H1 (cell line): ENCODE measurements at regions not wholly inside any gene's neighbourhood (a gene's known extent, or its start where the extent isn't known, plus 50 kb on each side); places are given as distances from the start of the nearest gene placed in this dataset.

Experiments used
- CTCF ChIA-PET: fragments of 300-600 bp; sonication (Branson Sonifier 250); formaldehyde crosslinking; loops from one replicate; lab custom pipeline; 2021; ENCODE audit not compliant: partially characterized antibody; lab: Charles Lee
- POLR2A ChIA-PET: fragments of 300-600 bp; sonication (Branson Sonifier 250); formaldehyde crosslinking; loops from one replicate; lab custom pipeline; 2021; ENCODE audit warnings: inconsistent platforms; ENCODE audit not compliant: partially characterized antibody; lab: Charles Lee
- DNase-seq, 2 experiments: peaks; one replicate each; pipeline versions ENCODE4 v3.0.0 to v3.0.0-alpha.2; 2010 to 2022; ENCODE audit warnings: low spot score in 2 of 2, low read depth in 1 of 2, mixed read lengths in 1 of 2
- FAIRE-seq: peaks from 2 replicates; lab custom pipeline; 2011; peaks lifted over from hg19 to GRCh38; lab: Jason Lieb, UNC
- H2AFZ ChIP-seq: 2 replicates; pipeline ENCODE4 v1.8.1; 2012; ENCODE audit warnings: low read length, inconsistent platforms
- H2AK5ac ChIP-seq: 2 replicates; pipeline ENCODE4 v1.6.1; 2013; ENCODE audit warnings: low read depth, low read length
- H2BK120ac ChIP-seq: replicated peaks from 2 replicates; pipeline ENCODE3; 2013; ENCODE audit warnings: low read depth, low read length, inconsistent platforms
- H2BK12ac ChIP-seq: 2 replicates; pipeline ENCODE4 v1.6.1; 2013; ENCODE audit warnings: low read depth, low read length
- H2BK15ac ChIP-seq: 2 replicates; pipeline ENCODE4 v1.6.1; 2013; ENCODE audit warnings: low read length
- H2BK20ac ChIP-seq: 2 replicates; pipeline ENCODE4 v1.6.1; 2013; ENCODE audit warnings: low read length
- H2BK5ac ChIP-seq: 2 replicates; pipeline ENCODE4 v1.6.1; 2013; ENCODE audit warnings: low read depth, low read length
- H3K14ac ChIP-seq: 2 replicates; pipeline ENCODE4 v1.6.1; 2013; ENCODE audit warnings: inconsistent platforms; ENCODE audit not compliant: insufficient read length
- H3K18ac ChIP-seq: 2 replicates; pipeline ENCODE4 v1.6.1; 2013; ENCODE audit warnings: low read length; ENCODE audit errors: extremely low read depth
- H3K23ac ChIP-seq: 2 replicates; pipeline ENCODE4 v1.6.1; 2013; ENCODE audit warnings: inconsistent platforms; ENCODE audit not compliant: insufficient read length
- H3K23me2 ChIP-seq: 2 replicates; pipeline ENCODE4 v1.6.1; 2013; ENCODE audit warnings: low read depth, low read length
- H3K27ac ChIP-seq: 2 replicates; pipeline ENCODE4 v1.6.1; 2011; ENCODE audit warnings: low read depth, low read length, inconsistent platforms
- H3K27me3 ChIP-seq, 4 experiments: replicated peaks in 1 of 4; 1 replicate in 1 of 4; 2 replicates in 3 of 4; pipeline versions ENCODE4 v1.6.1 to v1.8.1; 2011 to 2013; ENCODE audit warnings: low read length in 3 of 4, mild to moderate bottlenecking in 3 of 4, inconsistent platforms in 2 of 4, mixed read lengths in 2 of 4, moderate library complexity in 1 of 4; ENCODE audit not compliant: control insufficient read depth in 3 of 4, insufficient read depth in 3 of 4; ENCODE audit errors: extremely low read depth in 1 of 4
- H3K36me3 ChIP-seq, 4 experiments: 2 replicates each; pipeline versions ENCODE4 v1.6.1 to v1.8.1; 2011 to 2013; ENCODE audit warnings: mild to moderate bottlenecking in 4 of 4, low read length in 3 of 4, moderate library complexity in 2 of 4, control low read depth in 1 of 4, inconsistent platforms in 1 of 4; ENCODE audit not compliant: insufficient read depth in 4 of 4, control insufficient read depth in 2 of 4
- H3K4ac ChIP-seq: replicated peaks from 2 replicates; pipeline ENCODE3; 2013; ENCODE audit warnings: low read length, low read depth, mixed read lengths, inconsistent platforms; ENCODE audit not compliant: insufficient read length
- H3K4me1 ChIP-seq, 4 experiments: replicated peaks in 1 of 4; 1 replicate in 1 of 4; 2 replicates in 3 of 4; pipeline versions ENCODE4 v1.6.1 to v1.8.1; 2011 to 2013; ENCODE audit warnings: low read length in 3 of 4, inconsistent platforms in 2 of 4, mixed read lengths in 1 of 4; ENCODE audit not compliant: insufficient read depth in 4 of 4, control insufficient read depth in 3 of 4
- H3K4me2 ChIP-seq, 2 experiments: 2 replicates each; pipeline versions ENCODE4 v1.6.1 to v1.8.1; 2011 to 2013; ENCODE audit warnings: low read depth in 2 of 2, low read length in 2 of 2, control low read depth in 1 of 2, inconsistent platforms in 1 of 2, mild to moderate bottlenecking in 1 of 2; ENCODE audit not compliant: insufficient read depth in 1 of 2
- H3K4me3 ChIP-seq, 4 experiments: fragments of 200-600, 300-600 bp in 1 of 4; sonication (generic), shearing (Covaris generic), sonication (Bioruptor Twin) in 1 of 4; 2 replicates each; pipeline versions ENCODE4 v1.5.1 to v1.8.1; 2011 to 2016; ENCODE audit warnings: low read length in 4 of 4, low read depth in 3 of 4, control low read depth in 2 of 4, inconsistent platforms in 2 of 4, mild to moderate bottlenecking in 2 of 4, mixed read lengths in 1 of 4, moderate library complexity in 1 of 4; ENCODE audit not compliant: insufficient read depth in 2 of 4; ENCODE audit errors: extremely low read depth in 1 of 4
- H3K56ac ChIP-seq: replicated peaks from 2 replicates; pipeline ENCODE3; 2013; ENCODE audit warnings: low read depth, mild to moderate bottlenecking, mixed read lengths, low read length, inconsistent platforms; ENCODE audit not compliant: insufficient read length
- H3K79me1 ChIP-seq: 2 replicates; pipeline ENCODE4 v1.6.1; 2013; ENCODE audit warnings: low read depth, low read length, control low read depth
- H3K79me2 ChIP-seq, 2 experiments: 2 replicates each; pipeline versions ENCODE4 v1.6.1 to v1.8.1; 2012 to 2013; ENCODE audit warnings: low read length in 2 of 2, mild to moderate bottlenecking in 2 of 2, inconsistent platforms in 1 of 2; ENCODE audit not compliant: insufficient read depth in 2 of 2, control insufficient read depth in 1 of 2
- H3K9ac ChIP-seq, 4 experiments: replicated peaks in 1 of 4; 1 replicate in 1 of 4; 2 replicates in 3 of 4; pipeline versions ENCODE4 v1.6.1 to v1.8.1; 2011 to 2013; ENCODE audit warnings: low read depth in 3 of 4, low read length in 3 of 4, control low read depth in 2 of 4, mild to moderate bottlenecking in 2 of 4, moderate library complexity in 2 of 4, inconsistent platforms in 1 of 4; ENCODE audit errors: extremely low read depth in 1 of 4
- H3K9me3 ChIP-seq, 2 experiments: 2 replicates each; pipeline versions ENCODE4 v1.6.1 to v1.8.1; 2012 to 2013; ENCODE audit warnings: mild to moderate bottlenecking in 2 of 2, moderate library complexity in 2 of 2, control low read depth in 1 of 2, inconsistent platforms in 1 of 2, low read depth in 1 of 2, low read length in 1 of 2, mixed read lengths in 1 of 2; ENCODE audit not compliant: insufficient read depth in 2 of 2
- H4K20me1 ChIP-seq, 2 experiments: replicated peaks in 1 of 2; 2 replicates each; pipeline versions ENCODE3 to v1.8.1; 2011 to 2013; ENCODE audit warnings: inconsistent platforms in 2 of 2, low read length in 2 of 2, mild to moderate bottlenecking in 1 of 2; ENCODE audit not compliant: insufficient read depth in 2 of 2, control insufficient read depth in 1 of 2
- H4K5ac ChIP-seq: 2 replicates; pipeline ENCODE4 v1.6.1; 2013; ENCODE audit warnings: low read length, low read depth, mixed read lengths, inconsistent platforms; ENCODE audit not compliant: insufficient read length
- H4K8ac ChIP-seq: 2 replicates; pipeline ENCODE4 v1.8.0; 2013; ENCODE audit warnings: mild to moderate bottlenecking, moderate library complexity, low read length, inconsistent platforms; ENCODE audit not compliant: insufficient read depth; ENCODE audit errors: extremely low read depth
- H4K91ac ChIP-seq: replicated peaks from 2 replicates; pipeline ENCODE3; 2013; ENCODE audit warnings: low read length, mixed read lengths, inconsistent platforms; ENCODE audit not compliant: insufficient read length
- BRCA1 ChIP-seq: IDR thresholded peaks from 2 replicates; pipeline ENCODE4 v1.6.1; 2012; ENCODE audit warnings: low read depth, low read length, improper control_type of control experiment
- CREB1 ChIP-seq: IDR thresholded peaks from 2 replicates; pipeline ENCODE4 v1.6.1; 2012; ENCODE audit warnings: inconsistent platforms
- CTBP2 ChIP-seq: IDR thresholded peaks from 2 replicates; pipeline ENCODE4 v1.7.0; 2011; ENCODE audit warnings: borderline replicate concordance, mild to moderate bottlenecking, moderate library complexity, mixed read lengths, low read length; ENCODE audit not compliant: insufficient read depth, insufficient read length
- EGR1 ChIP-seq: IDR thresholded peaks from 2 replicates; pipeline ENCODE4 v1.6.1; 2011; ENCODE audit warnings: low read depth, low read length, borderline replicate concordance
- KDM4A ChIP-seq: IDR thresholded peaks from one replicate; pipeline ENCODE4 v1.7.1; 2012; ENCODE audit warnings: low read depth, mild to moderate bottlenecking, moderate library complexity, low read length, inconsistent platforms; ENCODE audit not compliant: severe bottlenecking
- NANOG ChIP-seq: IDR thresholded peaks from 2 replicates; pipeline ENCODE4 v1.6.1; 2011; ENCODE audit warnings: low read length, low read depth, mild to moderate bottlenecking, inconsistent platforms; ENCODE audit not compliant: insufficient read depth, poor library complexity, severe bottlenecking
- PHF8 ChIP-seq: fragments of 200-600 bp; sonication (generic); conservative IDR thresholded peaks from 2 replicates; pipeline ENCODE4 v1.7.1; 2012; ENCODE audit warnings: low read depth, mild to moderate bottlenecking, inconsistent platforms, low read length, moderate library complexity
- POLR2A ChIP-seq, 2 experiments: IDR thresholded peaks; 1 replicate in 1 of 2; 2 replicates in 1 of 2; pipeline ENCODE4 v1.6.1; 2011; ENCODE audit warnings: low read depth in 2 of 2, low read length in 2 of 2, mild to moderate bottlenecking in 2 of 2; ENCODE audit errors: control extremely low read depth in 1 of 2
- POLR2AphosphoS5 ChIP-seq: IDR thresholded peaks from 2 replicates; pipeline ENCODE4 v1.6.1; 2011; ENCODE audit warnings: low read depth, low read length
- RAD21 ChIP-seq, 2 experiments: IDR thresholded peaks in 1 of 2; conservative IDR thresholded peaks in 1 of 2; 2 replicates each; pipeline ENCODE4 v1.6.1; 2011; ENCODE audit warnings: low read depth in 2 of 2, low read length in 2 of 2, improper control_type of control experiment in 1 of 2, inconsistent platforms in 1 of 2, mild to moderate bottlenecking in 1 of 2, moderate library complexity in 1 of 2
- SAP30 ChIP-seq: fragments of 300-600 bp; sonication (generic); IDR thresholded peaks from 2 replicates; pipeline ENCODE4 v1.7.1; 2012; ENCODE audit warnings: low read length, moderate library complexity, mild to moderate bottlenecking, inconsistent platforms; ENCODE audit not compliant: insufficient read depth, insufficient replicate concordance
- SIX5 ChIP-seq: IDR thresholded peaks from 2 replicates; pipeline ENCODE4 v1.6.1; 2011; ENCODE audit warnings: mild to moderate bottlenecking, low read depth, low read length
- SRF ChIP-seq: IDR thresholded peaks from 2 replicates; pipeline ENCODE4 v1.6.1; 2011; ENCODE audit warnings: mild to moderate bottlenecking, low read depth, low read length, moderate library complexity
- USF2 ChIP-seq: IDR thresholded peaks from 2 replicates; pipeline ENCODE4 v1.6.1; 2011; ENCODE audit warnings: low read length, improper control_type of control experiment
- WGBS, 2 experiments: shearing (Covaris generic) in 1 of 2; methylation state at CpG; one replicate each; pipeline versions ENCODE4 v1.1.6 to v1.1.7; 2013 to 2015; ENCODE audit warnings: low lambda C conversion rate in 2 of 2, mixed read lengths in 2 of 2, inconsistent platforms in 1 of 2, low coverage in 1 of 2, missing lambda C conversion rate in 1 of 2; ENCODE audit not compliant: insufficient replicate concordance in 2 of 2, insufficient coverage in 1 of 2, insufficient read length in 1 of 2; ENCODE audit errors: extremely low coverage in 1 of 2, missing lambda C conversion rate in 1 of 2; 5-methylcytosine and 5-hydroxymethylcytosine counted together

GRCh38 chr4:67020438-67020797 lies 524.9 kb downstream of the CENPC start:
- Histone ChIP-seq H3K14ac (no peak overlapping the region), H3K9me3 (peaks cover 5 to 7% of the 10 kb centered on the region in 2 experiments; a peak in 1 of 4 replicates), H3K4me1 (no peaks in the 10 kb centered on the region), H2AFZ (0 out of 2 replicates have a peak overlapping the region, but pooled peaks have one; percentile 51), H3K4me2 (no peak overlapping the region), H3K79me1 (no peaks in the 10 kb centered on the region), H3K4me3 (no peak overlapping the region), H2BK20ac (no peak overlapping the region), H3K79me2 (no peaks in the 10 kb centered on the region), H3K18ac (no peak overlapping the region), H2BK15ac (no peak overlapping the region), H3K27me3 (no peaks in the 10 kb centered on the region), H3K23ac (no peak overlapping the region), H4K91ac (no peak overlapping the region), H2BK12ac (no peak overlapping the region; the same call in 1 of the 2 replicates), H4K20me1 (no peaks in the 10 kb centered on the region), H4K8ac (no peak overlapping the region), H4K5ac (no peak overlapping the region), H2BK5ac (no peak overlapping the region), H3K9ac (no peak overlapping the region), H3K23me2 (no peaks in the 10 kb centered on the region), H3K27ac (no peak overlapping the region), H3K4ac (no peak overlapping the region), H3K36me3 (no peaks in the 10 kb centered on the region), H3K56ac (no peak overlapping the region), H2BK120ac (no peak overlapping the region), H2AK5ac (no peak overlapping the region)
- DNase-seq: no peak
- ChIA-PET CTCF (no interaction called here), POLR2A (no interaction called here)
- 100% methylated on average over 1 of the region's 1 CpG; no CpG with 5 or more reads in 1 of the 2 experiments for WGBS, 2 experiments
- FAIRE-seq: no peak
- no peak for TF ChIP-seq PHF8
- TF ChIP-seq SRF: no peak
- TF ChIP-seq SAP30: no peak
- no peak for TF ChIP-seq EGR1
- TF ChIP-seq CTBP2: no peak
- TF ChIP-seq BRCA1: no peak
- TF ChIP-seq CREB1: no peak
- no peak for TF ChIP-seq POLR2AphosphoS5
- no peak for TF ChIP-seq RAD21 (IDR thresholded peaks at IDR 0.05 in 1 of 2, conservative IDR thresholded peaks at IDR 0.05 in 1 of 2; ENCODE audit: low read depth in 2 of 2, low read length in 2 of 2)
- TF ChIP-seq SIX5: no peak
- TF ChIP-seq KDM4A: no peak
- TF ChIP-seq NANOG: no peak
- no peak for TF ChIP-seq USF2
- TF ChIP-seq POLR2A (IDR thresholded peaks at IDR 0.05; ENCODE audit: control extremely low read depth in 1 of 2, low read depth in 2 of 2, low read length in 2 of 2): no peak
